ENCODE measurements at regions not wholly inside any gene's neighbourhood (a gene's known extent, or its start where the extent isn't known, plus 50 kb on each side); places are given as distances from the start of the nearest gene placed in this dataset.

DNA sequence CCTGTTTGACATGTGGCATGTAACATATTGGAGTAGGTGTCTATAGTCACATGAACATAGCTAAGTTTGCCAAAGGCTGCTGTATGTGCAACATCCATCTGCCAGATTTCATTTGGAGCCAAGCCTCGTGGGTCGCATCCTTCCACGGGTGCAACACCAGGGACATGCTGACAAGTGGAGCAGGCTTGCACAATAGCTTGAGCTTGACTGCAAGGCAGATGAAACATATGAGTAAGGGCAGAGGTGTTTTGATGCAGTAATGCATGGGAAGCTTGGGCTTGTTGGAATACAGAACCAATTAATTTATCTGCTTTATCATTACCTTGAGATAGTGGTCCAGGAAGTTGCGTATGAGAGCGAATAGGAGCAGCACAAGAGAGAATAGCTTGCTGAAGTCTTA lies 74.1 kb upstream of the BTN3A2 start:
- no peaks in the 10 kb centered on the region for H4K20me1 ChIP-seq (ENCODE audit: control insufficient read depth, insufficient read depth, low read length, poor library complexity, severe bottlenecking)
- no peak overlapping the region for H3K9ac ChIP-seq (ENCODE audit: low read length)
- peaks cover 9% of the 10 kb centered on the region for H3K4me1 Mint-ChIP-seq
- no peak for ATAC-seq (ENCODE audit: low read depth)
- no peaks in the 10 kb centered on the region for H3K36me3 ChIP-seq (replicated peaks in 1 of 2; ENCODE audit: control extremely low read depth in 1 of 2, control insufficient read depth in 1 of 2, extremely low read depth in 1 of 2, insufficient read depth in 2 of 2, low read length in 1 of 2)
- H3K9me3 ChIP-seq (ENCODE audit: control extremely low read depth in 1 of 3, control insufficient read depth in 2 of 3, insufficient read depth in 1 of 3, low read length in 2 of 3), result peaks cover 2 to 4% (median 2%) of the 10 kb centered on the region in 3 donors
- CTCF ChIA-PET, result interaction anchor here (0.6 to 1.1 kb wide), 2 partner anchors 44 to 836 kb away, joined by 3 read pairs; no protein-coding TSS in a partner anchor
- H3K9me3 Mint-ChIP-seq (ENCODE audit: insufficient read depth), result no peaks in the 10 kb centered on the region
- H3K27ac Mint-ChIP-seq, result no peak overlapping the region
- 96% methylated on average over 3 of the region's 5 CpGs for WGBS (ENCODE audit: insufficient coverage)
- no peak overlapping the region for H2AFZ ChIP-seq (ENCODE audit: insufficient read depth, low read depth, low read length, poor library complexity, severe bottlenecking)
- POLR2A ChIA-PET, result no interaction called here
- H3K4me2 ChIP-seq (replicated peaks; ENCODE audit: low read depth, low read length, poor library complexity, severe bottlenecking), result no peak overlapping the region
- DNase-seq, result no peak
- H3K4me1 ChIP-seq (ENCODE audit: control insufficient read depth in 2 of 2, insufficient read depth in 2 of 2, low read length in 2 of 2), result peaks cover 0 to 4% of the 10 kb centered on the region in 2 donors
- H3K4me3 Mint-ChIP-seq, result no peak overlapping the region
- intact Hi-C loops (cut with micrococcal nuclease), result no loop called here
- TF ChIP-seq EZH2 (IDR thresholded peaks at IDR 0.05; ENCODE audit: borderline replicate concordance, insufficient read depth, low read depth, low read length, poor library complexity, severe bottlenecking), result no peak
- TF ChIP-seq, protein P1, sequence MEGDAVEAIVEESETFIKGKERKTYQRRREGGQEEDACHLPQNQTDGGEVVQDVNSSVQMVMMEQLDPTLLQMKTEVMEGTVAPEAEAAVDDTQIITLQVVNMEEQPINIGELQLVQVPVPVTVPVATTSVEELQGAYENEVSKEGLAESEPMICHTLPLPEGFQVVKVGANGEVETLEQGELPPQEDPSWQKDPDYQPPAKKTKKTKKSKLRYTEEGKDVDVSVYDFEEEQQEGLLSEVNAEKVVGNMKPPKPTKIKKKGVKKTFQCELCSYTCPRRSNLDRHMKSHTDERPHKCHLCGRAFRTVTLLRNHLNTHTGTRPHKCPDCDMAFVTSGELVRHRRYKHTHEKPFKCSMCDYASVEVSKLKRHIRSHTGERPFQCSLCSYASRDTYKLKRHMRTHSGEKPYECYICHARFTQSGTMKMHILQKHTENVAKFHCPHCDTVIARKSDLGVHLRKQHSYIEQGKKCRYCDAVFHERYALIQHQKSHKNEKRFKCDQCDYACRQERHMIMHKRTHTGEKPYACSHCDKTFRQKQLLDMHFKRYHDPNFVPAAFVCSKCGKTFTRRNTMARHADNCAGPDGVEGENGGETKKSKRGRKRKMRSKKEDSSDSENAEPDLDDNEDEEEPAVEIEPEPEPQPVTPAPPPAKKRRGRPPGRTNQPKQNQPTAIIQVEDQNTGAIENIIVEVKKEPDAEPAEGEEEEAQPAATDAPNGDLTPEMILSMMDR (IDR thresholded peaks at IDR 0.05), result no peak
- H3K27me3 Mint-ChIP-seq, result peaks cover 9% of the 10 kb centered on the region
- no peak overlapping the region for H3K4me3 ChIP-seq (ENCODE audit: control extremely low read depth in 1 of 5, extremely low read depth in 1 of 5, insufficient read depth in 1 of 5, low read depth in 2 of 5, low read length in 4 of 5)
- H3K27ac ChIP-seq (ENCODE audit: low read length in 2 of 2), result no peak overlapping the region
- H3K27me3 ChIP-seq (replicated peaks in 1 of 4; ENCODE audit: control extremely low read depth in 1 of 4, control insufficient read depth in 3 of 4, insufficient read depth in 4 of 4, low read length in 3 of 4), result peaks cover 0 to 3% (median 0%) of the 10 kb centered on the region in 4 experiments
- H3K79me2 ChIP-seq (ENCODE audit: control insufficient read depth, insufficient read depth, low read length), result no peaks in the 10 kb centered on the region

DNA sequence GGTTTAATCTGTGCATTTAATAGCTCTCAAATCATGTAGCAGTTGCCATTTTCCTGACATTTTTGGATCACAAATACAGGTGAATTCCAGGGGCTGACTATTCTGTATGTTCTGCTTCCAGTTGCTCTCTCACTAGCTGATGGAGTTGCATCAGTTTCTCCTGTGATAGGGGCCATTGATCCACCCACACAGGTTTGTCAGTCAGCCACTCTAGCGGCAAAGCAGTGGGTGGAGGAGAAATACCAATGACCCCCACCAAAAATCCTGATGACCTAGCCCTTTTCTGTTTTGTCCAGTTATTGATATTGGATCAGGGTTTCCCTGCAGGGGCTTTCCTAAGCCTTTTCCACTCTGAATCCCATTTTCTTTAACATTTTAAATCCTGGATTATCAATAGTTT lies 72.3 kb upstream of the BTN3A2 start:
- no peak overlapping the region for H3K4me2 ChIP-seq (replicated peaks; ENCODE audit: low read depth, low read length, poor library complexity, severe bottlenecking)
- ATAC-seq (ENCODE audit: low read depth), result no peak
- peaks cover 0 to 4% of the 10 kb centered on the region in 2 donors for H3K4me1 ChIP-seq (ENCODE audit: control insufficient read depth in 2 of 2, insufficient read depth in 2 of 2, low read length in 2 of 2)
- no peaks in the 10 kb centered on the region for H4K20me1 ChIP-seq (ENCODE audit: control insufficient read depth, insufficient read depth, low read length, poor library complexity, severe bottlenecking)
- intact Hi-C loops (cut with micrococcal nuclease), result no loop called here
- no peak overlapping the region for H3K27ac Mint-ChIP-seq
- no peak overlapping the region for H3K4me3 ChIP-seq (ENCODE audit: control extremely low read depth in 1 of 5, extremely low read depth in 1 of 5, insufficient read depth in 1 of 5, low read depth in 2 of 5, low read length in 4 of 5)
- no peak overlapping the region for H3K27ac ChIP-seq (ENCODE audit: low read length in 2 of 2)
- peaks cover 8% of the 10 kb centered on the region for H3K27me3 Mint-ChIP-seq
- TF ChIP-seq, protein P1 (IDR thresholded peaks at IDR 0.05), result no peak
- TF ChIP-seq EZH2 (IDR thresholded peaks at IDR 0.05; ENCODE audit: borderline replicate concordance, insufficient read depth, low read depth, low read length, poor library complexity, severe bottlenecking), result no peak
- DNase-seq, result no peak
- H3K9me3 ChIP-seq (ENCODE audit: control extremely low read depth in 1 of 3, control insufficient read depth in 2 of 3, insufficient read depth in 1 of 3, low read length in 2 of 3), result peaks cover 0 to 2% (median 2%) of the 10 kb centered on the region in 3 donors
- ChIA-PET CTCF (interaction anchor here (0.8 to 0.9 kb wide), 2 partner anchors 22 to 279 kb away, joined by 3 to 5 read pairs; no protein-coding TSS in a partner anchor), POLR2A (interaction anchor here (0.6 kb wide), 1 partner anchor 188 kb away, joined by 3 read pairs; no protein-coding TSS in a partner anchor)
- no peak overlapping the region for H3K9ac ChIP-seq (ENCODE audit: low read length)
- no peak overlapping the region for H2AFZ ChIP-seq (ENCODE audit: insufficient read depth, low read depth, low read length, poor library complexity, severe bottlenecking)
- no peak overlapping the region for H3K4me3 Mint-ChIP-seq
- no peaks in the 10 kb centered on the region for H3K79me2 ChIP-seq (ENCODE audit: control insufficient read depth, insufficient read depth, low read length)
- no CpG with 5 or more reads among the region's 1 CpG for WGBS (ENCODE audit: insufficient coverage)
- H3K9me3 Mint-ChIP-seq (ENCODE audit: insufficient read depth), result no peaks in the 10 kb centered on the region
- peaks cover 5% of the 10 kb centered on the region for H3K4me1 Mint-ChIP-seq
- H3K36me3 ChIP-seq (replicated peaks in 1 of 2; ENCODE audit: control extremely low read depth in 1 of 2, control insufficient read depth in 1 of 2, extremely low read depth in 1 of 2, insufficient read depth in 2 of 2, low read length in 1 of 2), result no peaks in the 10 kb centered on the region
- peaks cover 0 to 4% (median 1%) of the 10 kb centered on the region in 4 experiments for H3K27me3 ChIP-seq (replicated peaks in 1 of 4; ENCODE audit: control extremely low read depth in 1 of 4, control insufficient read depth in 3 of 4, insufficient read depth in 4 of 4, low read length in 3 of 4)

All from B cell (primary cell).